NOMO-1 treated with DMSO at 0.1 percent for 48 hours (cell line): ENCODE measurements at regions not wholly inside any gene's neighbourhood (a gene's known extent, or its start where the extent isn't known, plus 50 kb on each side); places are given as distances from the start of the nearest gene placed in this dataset.

ENCODE experiments used
- DNase-seq: peaks from one replicate; lab custom pipeline; 2025; ENCODE audit not compliant: unreplicated experiment; lab: John Stamatoyannopoulos, UW

- DNase-seq = no peak
Observed at GRCh38 chr4:41318839-41319530, 62.3 kb downstream of the UCHL1 start.

- DNase-seq = no peak
Observed at GRCh38 chr4:41319553-41319952, 62.8 kb downstream of the UCHL1 start.

GRCh38 chr4:41320278-41320677 is 63.5 kb downstream of the UCHL1 start:
- no peak for DNase-seq

- no peak for DNase-seq
Observed at GRCh38 chr4:41320786-41321185, 64.1 kb downstream of the UCHL1 start.

GRCh38 chr4:41321216-41321945 is 64.7 kb downstream of the UCHL1 start:
- no peak for DNase-seq

- DNase-seq = no peak
Observed at GRCh38 chr4:41322617-41323016, 65.9 kb downstream of the UCHL1 start.

GRCh38 chr4:41323179-41323578 is 66.5 kb downstream of the UCHL1 start:
- DNase-seq = no peak

- no peak for DNase-seq
Observed at GRCh38 chr4:41323706-41324105, 67.0 kb downstream of the UCHL1 start.

- DNase-seq = no peak
Observed at GRCh38 chr4:41324861-41325260, 68.1 kb downstream of the UCHL1 start.

- DNase-seq = no peak
Observed at GRCh38 chr4:41325901-41326300, 69.2 kb downstream of the UCHL1 start.

- DNase-seq = no peak
Observed at GRCh38 chr4:41326776-41327175, 70.0 kb downstream of the UCHL1 start.

- DNase-seq = no peak
Observed at GRCh38 chr4:41327770-41328169, 71.0 kb downstream of the UCHL1 start.

GRCh38 chr4:41329361-41329760 is 72.6 kb downstream of the UCHL1 start:
- no peak for DNase-seq

GRCh38 chr4:41331224-41331623 is 74.5 kb downstream of the UCHL1 start:
- no peak for DNase-seq

GRCh38 chr4:41332510-41333054 is 75.9 kb downstream of the UCHL1 start:
- DNase-seq = no peak

GRCh38 chr4:41334182-41334581 is 77.5 kb downstream of the UCHL1 start:
- no peak for DNase-seq

GRCh38 chr4:41339812-41340809 is 83.4 kb downstream of the UCHL1 start:
- DNase-seq = no peak

GRCh38 chr4:41346306-41347061 is 89.8 kb downstream of the UCHL1 start:
- DNase-seq = no peak

GRCh38 chr4:41349021-41349420 is 92.3 kb downstream of the UCHL1 start:
- no peak for DNase-seq

GRCh38 chr4:41358647-41359421 is 102.1 kb downstream of the UCHL1 start:
- DNase-seq = no peak
